Endodermal cell (in vitro differentiated cells): ENCODE measurements at regions not wholly inside any gene's neighbourhood (a gene's known extent, or its start where the extent isn't known, plus 50 kb on each side); places are given as distances from the start of the nearest gene placed in this dataset.

Experiments
- DNase-seq: peaks from one replicate; pipeline ENCODE4 v3.0.0-alpha.2; 2017
- H3K27ac ChIP-seq: 2 replicates; pipeline ENCODE4 v1.5.1; 2013; ENCODE audit warnings: mild to moderate bottlenecking, low read depth, low read length, moderate library complexity
- H3K27me3 ChIP-seq: 2 replicates; pipeline ENCODE4 v1.6.1; 2013; ENCODE audit warnings: mild to moderate bottlenecking, low read length, moderate library complexity; ENCODE audit not compliant: insufficient read depth, control insufficient read depth, poor library complexity, severe bottlenecking
- H3K36me3 ChIP-seq: 2 replicates; pipeline ENCODE4 v1.7.0; 2013; ENCODE audit warnings: mild to moderate bottlenecking, low read length, moderate library complexity; ENCODE audit not compliant: control insufficient read depth, insufficient read depth
- H3K4me1 ChIP-seq: one replicate; pipeline ENCODE4 v1.7.0; 2013; ENCODE audit warnings: low read length; ENCODE audit not compliant: control insufficient read depth, insufficient read depth
- H3K4me3 ChIP-seq: 2 replicates; pipeline ENCODE4 v1.5.1; 2013; ENCODE audit warnings: mild to moderate bottlenecking, low read length, moderate library complexity
- H3K9ac ChIP-seq: 2 replicates; pipeline ENCODE4 v1.6.1; 2013; ENCODE audit warnings: mild to moderate bottlenecking, low read length, moderate library complexity; ENCODE audit not compliant: poor library complexity, severe bottlenecking; ENCODE audit errors: extremely low read depth
- H3K9me3 ChIP-seq: 2 replicates; pipeline ENCODE4 v1.6.1; 2013; ENCODE audit warnings: mild to moderate bottlenecking, low read length, moderate library complexity; ENCODE audit not compliant: control insufficient read depth
- H3K27ac Mint-ChIP-seq: 2 replicates; pipeline ENCODE4 v1.8.0; 2020; ENCODE audit warnings: mixed read lengths
- H3K27me3 Mint-ChIP-seq: 2 replicates; pipeline ENCODE4 v1.8.0; 2021; ENCODE audit warnings: mild to moderate bottlenecking, mixed read lengths; ENCODE audit not compliant: insufficient read depth
- H3K36me3 Mint-ChIP-seq: 2 replicates; pipeline ENCODE4 v1.8.0; 2020; ENCODE audit warnings: low read depth, mixed read lengths
- H3K4me1 Mint-ChIP-seq: 2 replicates; pipeline ENCODE4 v1.8.0; 2020; ENCODE audit warnings: mixed read lengths
- H3K4me3 Mint-ChIP-seq: 2 replicates; pipeline ENCODE4 v1.8.0; 2020; ENCODE audit warnings: mild to moderate bottlenecking, moderate library complexity, mixed read lengths
- H3K9me3 Mint-ChIP-seq: 2 replicates; pipeline ENCODE4 v1.8.0; 2020; ENCODE audit warnings: mild to moderate bottlenecking, mixed read lengths
- WGBS, 2 experiments: methylation state at CpG; one replicate each; pipeline versions ENCODE4 v1.1.5 to v1.1.7; 2013; ENCODE audit warnings: missing lambda C conversion rate in 2 of 2, mixed read lengths in 1 of 2; ENCODE audit not compliant: insufficient coverage in 1 of 2, insufficient read length in 1 of 2; 5-methylcytosine and 5-hydroxymethylcytosine counted together
- TF ChIP-seq, protein P1 (sequence below): fragments of 200-600 bp; sonication (generic); conservative IDR thresholded peaks from 2 replicates; pipeline ENCODE4 v1.5.0; 2021; ENCODE audit warnings: antibody characterized with exemption, mild to moderate bottlenecking

DNA sequence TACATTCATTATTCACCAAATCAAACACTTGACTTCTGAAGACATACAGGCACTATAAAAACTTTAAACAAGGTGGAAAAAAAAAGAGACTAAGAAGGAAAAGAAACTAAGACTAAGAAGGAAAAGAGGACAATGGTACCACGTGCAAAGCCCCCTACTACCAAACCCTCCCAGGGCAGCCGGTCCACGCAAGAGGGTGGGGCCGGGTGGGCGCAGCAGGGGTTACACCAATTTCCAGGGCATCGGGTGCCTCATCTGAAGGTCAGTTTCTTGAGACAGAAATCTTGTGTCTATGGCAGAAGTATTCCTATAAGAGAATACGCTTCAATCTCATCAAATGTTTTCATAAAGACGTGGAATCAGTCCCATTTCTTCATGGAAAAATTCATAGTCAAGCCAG, 131.5 kb downstream of the NUFIP1 start:
- Histone ChIP-seq H3K9me3 (no peaks in the 10 kb centered on the region), H3K27me3 (no peaks in the 10 kb centered on the region), H3K36me3 (no peaks in the 10 kb centered on the region), H3K4me1 (peaks cover 13% of the 10 kb centered on the region), H3K4me3 (no peak overlapping the region), H3K9ac (no peak overlapping the region), H3K27ac (no peak overlapping the region)
- Mint-ChIP-seq H3K9me3 (no peaks in the 10 kb centered on the region), H3K27me3 (no peaks in the 10 kb centered on the region), H3K36me3 (no peaks in the 10 kb centered on the region), H3K4me3 (no peak overlapping the region), H3K27ac (no peak overlapping the region), H3K4me1 (peaks cover 20% of the 10 kb centered on the region)
- DNase-seq = no peak
- 87 to 96% methylated on average over 5 to 7 of the region's 8 CpGs for WGBS, 2 experiments
- TF ChIP-seq, protein P1, sequence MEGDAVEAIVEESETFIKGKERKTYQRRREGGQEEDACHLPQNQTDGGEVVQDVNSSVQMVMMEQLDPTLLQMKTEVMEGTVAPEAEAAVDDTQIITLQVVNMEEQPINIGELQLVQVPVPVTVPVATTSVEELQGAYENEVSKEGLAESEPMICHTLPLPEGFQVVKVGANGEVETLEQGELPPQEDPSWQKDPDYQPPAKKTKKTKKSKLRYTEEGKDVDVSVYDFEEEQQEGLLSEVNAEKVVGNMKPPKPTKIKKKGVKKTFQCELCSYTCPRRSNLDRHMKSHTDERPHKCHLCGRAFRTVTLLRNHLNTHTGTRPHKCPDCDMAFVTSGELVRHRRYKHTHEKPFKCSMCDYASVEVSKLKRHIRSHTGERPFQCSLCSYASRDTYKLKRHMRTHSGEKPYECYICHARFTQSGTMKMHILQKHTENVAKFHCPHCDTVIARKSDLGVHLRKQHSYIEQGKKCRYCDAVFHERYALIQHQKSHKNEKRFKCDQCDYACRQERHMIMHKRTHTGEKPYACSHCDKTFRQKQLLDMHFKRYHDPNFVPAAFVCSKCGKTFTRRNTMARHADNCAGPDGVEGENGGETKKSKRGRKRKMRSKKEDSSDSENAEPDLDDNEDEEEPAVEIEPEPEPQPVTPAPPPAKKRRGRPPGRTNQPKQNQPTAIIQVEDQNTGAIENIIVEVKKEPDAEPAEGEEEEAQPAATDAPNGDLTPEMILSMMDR = no peak

DNA sequence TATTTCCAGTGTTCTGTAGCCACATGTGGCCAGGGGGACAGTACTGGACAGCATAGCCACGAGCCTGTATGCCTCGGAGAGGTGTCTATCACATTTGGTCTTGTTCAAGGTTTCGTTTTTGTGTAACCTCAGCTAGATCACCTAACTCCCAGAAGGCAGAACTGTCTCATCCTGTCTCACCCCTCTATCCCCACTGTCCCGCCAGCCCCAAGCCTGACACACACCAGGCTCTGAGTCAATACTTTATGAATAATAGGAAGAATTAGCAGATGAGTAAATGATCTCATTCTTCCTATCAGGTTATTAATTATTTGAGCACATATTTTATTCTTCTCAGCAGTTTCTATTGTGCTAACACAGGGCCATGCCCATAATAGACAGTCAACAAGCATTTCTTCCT, 132.2 kb downstream of the NUFIP1 start:
- H3K27ac Mint-ChIP-seq = no peak overlapping the region
- H3K4me3 Mint-ChIP-seq = no peak overlapping the region
- H3K27me3 ChIP-seq = no peaks in the 10 kb centered on the region
- DNase-seq = no peak
- H3K4me3 ChIP-seq = no peak overlapping the region
- peaks cover 13% of the 10 kb centered on the region for H3K4me1 ChIP-seq
- TF ChIP-seq, protein P1 = no peak
- 95 to 100% methylated on average over 2 to 4 of the region's 4 CpGs for WGBS, 2 experiments
- peaks cover 23% of the 10 kb centered on the region for H3K4me1 Mint-ChIP-seq
- H3K9me3 Mint-ChIP-seq = no peaks in the 10 kb centered on the region
- no peaks in the 10 kb centered on the region for H3K9me3 ChIP-seq
- H3K36me3 Mint-ChIP-seq = no peaks in the 10 kb centered on the region
- H3K27me3 Mint-ChIP-seq = no peaks in the 10 kb centered on the region
- no peaks in the 10 kb centered on the region for H3K36me3 ChIP-seq
- H3K27ac ChIP-seq = no peak overlapping the region
- H3K9ac ChIP-seq = no peak overlapping the region

DNA sequence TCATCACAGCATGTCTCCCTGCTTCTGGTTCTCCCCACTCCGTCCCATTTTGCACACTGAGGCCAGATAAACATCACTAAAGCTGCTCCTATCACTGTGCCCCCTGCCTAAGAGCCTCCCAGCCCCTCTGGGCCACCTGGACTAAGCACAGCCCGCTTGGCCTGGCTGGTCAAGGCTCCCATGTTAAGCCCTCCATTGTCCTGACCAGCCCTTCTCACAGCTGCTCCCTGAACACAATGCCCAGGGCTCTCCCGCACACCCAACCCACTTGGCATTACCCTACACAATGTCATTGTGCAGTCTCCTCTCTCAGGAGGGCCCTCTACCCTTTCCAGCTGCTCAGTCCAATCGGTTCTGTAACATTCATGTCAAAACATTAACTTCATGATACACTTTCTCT, 133.4 kb downstream of the NUFIP1 start:
- Mint-ChIP-seq H3K36me3 (no peaks in the 10 kb centered on the region), H3K9me3 (no peaks in the 10 kb centered on the region), H3K4me3 (no peak overlapping the region), H3K27ac (no peak overlapping the region), H3K27me3 (no peaks in the 10 kb centered on the region), H3K4me1 (peaks cover 23% of the 10 kb centered on the region)
- H3K4me1 ChIP-seq = peaks cover 13% of the 10 kb centered on the region
- H3K27ac ChIP-seq = no peak overlapping the region
- no peak for DNase-seq
- H3K36me3 ChIP-seq = no peaks in the 10 kb centered on the region
- H3K9me3 ChIP-seq = no peaks in the 10 kb centered on the region
- no peak overlapping the region for H3K9ac ChIP-seq
- WGBS, 2 experiments = 76 to 84% methylated on average over 2 to 4 of the region's 4 CpGs
- TF ChIP-seq, protein P1 = no peak
- H3K27me3 ChIP-seq = no peaks in the 10 kb centered on the region
- H3K4me3 ChIP-seq = no peak overlapping the region
